NK-92 treated with Interleukin-12 subunit alpha and Interleukin-12 subunit beta, amount 100 ng/mL, for 24 hours (cell line): ENCODE measurements at regions not wholly inside any gene's neighbourhood (a gene's known extent, or its start where the extent isn't known, plus 50 kb on each side); places are given as distances from the start of the nearest gene placed in this dataset.
"Not testable (repeated sequence)": the region's sequence is repeated elsewhere in the genome, so short reads cannot be mapped to it uniquely, and the experiment has no call there.

Experiments used
- DNase-seq: peaks from one replicate; lab custom pipeline; 2025; lab: John Stamatoyannopoulos, UW

DNA sequence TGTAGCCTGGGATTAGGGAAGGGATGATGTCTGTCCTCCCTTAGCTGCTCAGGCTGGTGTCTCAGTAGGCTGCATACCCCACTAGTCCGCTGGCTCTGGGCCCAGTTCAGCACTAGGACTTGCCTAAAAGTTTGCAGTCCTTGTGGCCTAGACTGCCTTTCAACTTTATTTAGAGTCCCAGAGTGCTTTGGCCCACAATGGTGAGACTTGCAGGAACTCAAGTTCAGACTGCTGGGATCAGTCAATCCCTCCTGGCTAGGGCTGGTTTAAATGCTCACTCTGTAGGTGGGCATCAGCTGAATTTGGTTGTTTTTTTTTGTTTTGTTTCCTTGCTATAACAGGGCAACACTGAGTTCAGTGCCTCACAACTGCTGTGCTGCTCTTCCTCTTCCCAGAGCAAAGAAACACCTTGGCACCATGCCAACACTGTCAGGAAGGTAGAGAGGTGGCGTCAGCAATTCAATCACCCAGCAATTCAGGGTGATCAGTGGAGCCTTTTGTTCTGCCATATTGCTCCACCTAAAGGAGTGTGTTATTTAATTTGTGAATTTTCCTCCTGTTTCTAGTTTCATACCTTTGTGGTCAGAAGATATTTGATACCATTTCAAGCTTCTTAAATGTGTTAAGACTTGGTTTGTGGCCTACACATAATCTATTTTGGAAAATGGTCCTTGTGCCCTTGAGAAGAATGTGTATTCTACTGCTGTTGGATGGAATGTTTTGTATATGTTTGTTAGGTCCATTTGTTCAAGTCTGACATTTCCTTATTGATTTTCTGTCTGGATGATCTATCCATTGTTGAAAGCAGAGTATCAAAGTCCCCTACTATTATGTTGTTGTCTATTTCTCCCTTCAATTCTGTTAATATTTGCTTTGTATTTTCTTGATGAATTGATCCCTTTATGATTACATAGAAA, 284.0 kb upstream of the PMFBP1 start:
- no peak for DNase-seq

DNA sequence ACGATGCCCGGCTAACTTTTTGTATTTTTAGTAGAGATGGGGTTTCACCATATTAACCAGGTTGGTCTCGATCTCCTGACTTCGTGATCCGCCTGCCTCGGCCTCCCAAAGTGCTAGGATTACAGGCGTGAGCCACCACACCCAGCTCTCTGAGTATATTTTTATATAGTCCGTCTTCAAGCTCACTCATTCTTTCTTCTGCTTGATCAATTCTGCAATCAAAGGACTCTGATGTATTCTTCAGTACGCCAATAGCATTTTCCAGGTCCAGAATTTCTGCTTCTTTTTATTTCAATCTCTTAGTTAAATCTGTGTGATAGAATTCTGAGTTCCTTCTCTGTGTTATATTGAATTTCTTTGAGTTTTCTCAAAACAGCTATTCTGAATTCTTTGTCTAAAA, 281.9 kb upstream of the PMFBP1 start:
- DNase-seq: not testable (repeated sequence)

DNA sequence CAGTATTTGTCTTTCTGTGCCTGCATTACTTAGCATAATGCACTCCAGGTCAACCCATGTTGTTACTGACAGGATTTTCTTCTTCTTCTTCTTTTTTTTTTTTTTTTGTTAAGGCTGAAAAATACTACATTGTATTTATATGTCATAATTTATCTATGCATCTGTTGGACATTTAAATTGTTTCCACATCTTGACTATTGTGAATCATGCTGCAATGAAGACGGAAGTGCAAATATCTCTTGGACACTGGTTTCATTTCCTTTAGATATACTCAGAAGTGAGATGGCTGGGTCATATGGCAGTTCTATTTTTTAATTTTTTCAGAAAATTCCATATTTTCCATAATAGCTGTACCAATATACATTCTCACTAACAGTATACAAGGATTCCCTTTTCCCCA, 272.7 kb upstream of the PMFBP1 start:
- no peak for DNase-seq

DNA sequence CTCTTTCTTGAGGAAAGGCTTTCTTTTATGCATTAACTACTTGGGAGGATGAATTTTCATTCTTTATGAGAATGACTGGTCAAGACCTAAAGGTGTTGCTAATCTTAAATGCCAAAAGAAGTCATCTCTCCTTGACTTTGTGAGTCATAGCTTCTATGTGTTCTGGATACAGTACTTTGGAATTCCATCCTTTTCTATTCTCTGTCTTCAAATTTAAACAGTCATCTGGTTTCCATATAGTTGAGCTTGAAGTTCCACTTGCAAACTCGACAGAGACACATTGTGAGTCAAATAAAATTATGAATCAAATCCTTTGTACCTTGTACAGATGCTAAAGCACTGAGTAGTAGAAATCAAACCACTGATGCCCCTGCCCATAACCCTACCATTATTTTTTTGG, 271.9 kb upstream of the PMFBP1 start:
- no peak for DNase-seq

DNA sequence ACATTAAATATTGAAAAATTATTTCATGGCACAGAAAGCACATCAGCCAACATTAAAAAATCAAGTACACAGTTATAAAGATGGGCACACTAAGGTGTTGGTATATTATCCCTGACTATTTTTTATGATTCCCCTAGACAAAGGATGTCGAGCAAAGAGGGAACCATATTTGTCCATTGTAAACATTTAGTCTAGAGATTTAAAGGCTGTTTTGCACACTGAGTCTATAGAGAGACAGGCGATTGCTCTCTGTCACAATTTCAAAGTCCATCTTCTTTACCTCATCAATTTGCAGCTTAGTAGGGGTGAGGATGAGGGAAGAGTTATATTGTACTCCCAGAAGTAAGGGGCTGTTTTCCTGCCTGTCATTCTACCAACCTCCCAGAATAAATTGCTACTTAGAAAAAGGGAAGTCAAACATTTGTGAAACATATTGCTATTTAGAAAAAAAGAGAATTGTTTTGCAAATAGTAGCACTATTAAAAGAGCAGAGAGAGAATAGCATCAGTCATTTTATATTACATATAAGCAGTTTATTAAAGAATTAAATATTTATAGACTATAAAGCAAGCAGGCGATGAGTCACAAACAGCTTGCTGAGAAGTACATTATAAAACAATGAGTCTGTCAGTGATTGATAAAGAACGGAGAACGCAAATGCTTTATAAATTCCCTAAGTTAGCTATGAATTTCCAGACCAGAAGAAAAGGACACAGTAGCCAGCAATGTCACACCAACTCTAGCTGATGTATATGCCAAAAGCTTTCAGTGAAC, 270.6 kb upstream of the PMFBP1 start:
- DNase-seq: no peak

DNA sequence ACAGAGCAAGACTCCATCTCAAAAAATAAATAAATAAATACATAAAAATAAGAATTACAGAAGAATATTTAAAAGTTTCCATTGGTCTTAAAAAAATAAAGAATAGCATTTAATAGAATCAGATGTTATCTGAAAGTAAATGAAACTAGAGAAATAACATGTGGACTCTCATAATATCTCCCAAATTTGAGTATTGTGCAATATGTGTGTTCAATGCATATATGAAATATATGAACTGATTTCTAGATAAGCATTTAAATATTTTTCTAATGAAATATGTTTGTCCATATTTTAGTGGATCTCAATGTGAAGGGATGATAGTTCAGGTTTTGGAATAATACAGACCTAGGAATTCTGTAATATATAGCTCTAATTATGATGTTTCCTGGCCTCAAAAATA, 265.9 kb upstream of the PMFBP1 start:
- DNase-seq: no peak

DNA sequence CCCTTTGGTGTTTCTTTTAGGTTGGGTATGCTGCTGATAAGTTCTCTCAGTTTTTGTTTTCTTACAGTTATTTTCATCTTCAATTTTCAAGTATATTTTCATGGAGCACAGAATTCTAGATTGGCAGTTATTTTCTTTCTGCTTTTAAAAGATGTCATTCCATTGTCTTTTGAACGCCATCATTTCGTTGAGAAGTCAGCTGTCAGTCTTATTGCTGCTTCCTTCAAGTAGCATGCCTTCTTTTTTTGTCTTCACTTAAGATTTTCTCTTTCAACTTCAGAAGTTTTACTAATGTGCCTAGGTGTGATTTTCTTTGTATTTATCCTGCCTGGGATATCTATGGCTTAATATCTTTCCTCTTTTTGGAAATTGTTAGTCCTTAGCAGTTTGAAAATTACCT, 262.2 kb upstream of the PMFBP1 start:
- DNase-seq: no peak

DNA sequence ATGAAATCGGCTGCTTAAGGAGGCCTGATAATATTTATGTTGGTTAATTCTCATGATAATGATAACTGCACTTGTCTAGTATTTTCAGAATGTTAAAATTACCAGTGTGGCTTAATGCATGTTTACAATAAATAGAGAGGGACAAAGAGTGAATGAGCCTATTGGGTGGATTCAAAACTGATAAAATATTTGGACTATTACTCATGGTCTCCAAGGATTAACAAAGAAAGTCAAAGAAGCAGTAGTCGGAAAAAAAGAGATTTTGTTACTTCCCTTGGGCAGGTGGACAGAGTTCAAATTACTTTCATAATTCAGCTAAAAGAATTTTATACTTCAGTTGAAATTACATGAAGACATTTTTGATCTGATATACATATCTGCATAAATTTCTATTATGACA, 258.2 kb upstream of the PMFBP1 start:
- DNase-seq: no peak

DNA sequence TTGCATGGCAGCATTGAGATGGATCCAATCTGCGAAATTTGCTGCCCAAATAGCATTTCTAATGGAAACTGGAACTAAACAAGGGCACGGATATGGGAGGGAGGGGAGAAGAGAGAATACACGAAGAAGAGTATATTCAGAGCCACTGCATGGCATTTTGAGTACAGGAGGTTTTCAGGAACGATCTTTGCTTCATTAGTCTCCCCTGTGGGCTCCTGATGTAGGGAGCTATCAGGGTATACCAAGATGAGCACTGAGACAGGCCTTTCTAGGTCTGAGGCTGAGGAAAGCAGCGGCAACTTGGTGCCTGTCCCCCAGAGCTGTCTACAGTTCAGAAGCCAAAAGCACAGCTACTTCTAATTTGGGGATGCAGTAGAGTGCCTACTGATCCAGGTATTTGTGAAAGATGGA, 257.7 kb upstream of the PMFBP1 start:
- DNase-seq: no peak

DNA sequence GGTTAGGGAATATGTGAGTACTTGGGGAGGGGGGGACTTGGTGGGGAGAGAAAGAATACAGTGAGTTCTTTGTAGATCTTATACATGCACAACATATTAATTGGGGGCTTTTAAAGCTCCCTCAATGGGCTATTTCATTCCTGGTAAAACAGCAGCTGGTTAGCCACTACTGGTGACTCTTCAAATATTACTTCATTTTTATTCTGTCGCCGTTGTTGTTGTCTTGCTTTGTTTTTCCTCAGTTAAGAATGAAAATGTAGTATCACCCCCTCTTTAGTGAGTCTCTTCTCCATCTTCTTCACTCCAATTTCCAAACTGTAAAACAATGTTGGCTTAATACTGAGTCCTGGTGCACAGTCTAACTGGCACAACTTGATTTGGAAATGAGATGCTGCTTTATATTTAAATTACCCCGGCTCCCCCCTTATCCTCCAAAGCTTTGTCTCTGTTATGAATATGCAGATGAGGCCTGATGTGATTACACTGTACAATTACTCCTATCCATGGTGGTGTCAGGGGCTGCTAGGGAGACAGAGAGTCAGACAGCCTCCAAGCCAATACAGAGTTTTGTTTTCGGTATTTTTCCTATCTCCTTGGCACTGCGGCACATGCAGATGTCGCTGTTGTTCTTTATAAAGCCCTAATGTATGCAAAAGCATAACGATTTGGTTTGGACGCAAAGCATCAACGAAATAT, 256.9 kb upstream of the PMFBP1 start:
- no peak for DNase-seq

DNA sequence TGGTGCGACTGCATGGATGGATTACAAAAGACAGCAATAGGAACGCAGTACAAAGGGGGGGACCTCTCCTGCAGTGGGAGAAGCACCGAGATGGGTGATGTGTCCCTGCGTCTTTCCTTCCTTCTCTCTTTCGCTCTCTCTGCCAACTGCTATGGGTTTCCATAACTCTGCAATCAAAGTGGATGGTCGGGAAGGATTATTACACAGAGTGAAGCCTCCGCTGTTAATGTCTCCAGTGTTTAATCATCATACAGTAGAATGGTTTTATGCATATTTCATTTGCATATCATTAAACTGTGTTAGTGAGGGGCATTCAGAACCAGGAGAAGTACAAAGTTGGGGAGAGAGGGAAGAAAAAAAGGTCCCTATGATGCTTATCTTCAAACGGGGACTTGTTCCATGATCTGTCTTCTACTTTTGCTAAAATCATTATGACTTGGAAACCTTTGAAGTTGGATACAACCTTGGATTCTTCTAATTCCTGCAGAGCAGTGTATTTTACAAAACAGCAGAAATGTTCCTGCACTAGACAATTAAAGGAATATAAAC, 255.9 kb upstream of the PMFBP1 start:
- DNase-seq: no peak

DNA sequence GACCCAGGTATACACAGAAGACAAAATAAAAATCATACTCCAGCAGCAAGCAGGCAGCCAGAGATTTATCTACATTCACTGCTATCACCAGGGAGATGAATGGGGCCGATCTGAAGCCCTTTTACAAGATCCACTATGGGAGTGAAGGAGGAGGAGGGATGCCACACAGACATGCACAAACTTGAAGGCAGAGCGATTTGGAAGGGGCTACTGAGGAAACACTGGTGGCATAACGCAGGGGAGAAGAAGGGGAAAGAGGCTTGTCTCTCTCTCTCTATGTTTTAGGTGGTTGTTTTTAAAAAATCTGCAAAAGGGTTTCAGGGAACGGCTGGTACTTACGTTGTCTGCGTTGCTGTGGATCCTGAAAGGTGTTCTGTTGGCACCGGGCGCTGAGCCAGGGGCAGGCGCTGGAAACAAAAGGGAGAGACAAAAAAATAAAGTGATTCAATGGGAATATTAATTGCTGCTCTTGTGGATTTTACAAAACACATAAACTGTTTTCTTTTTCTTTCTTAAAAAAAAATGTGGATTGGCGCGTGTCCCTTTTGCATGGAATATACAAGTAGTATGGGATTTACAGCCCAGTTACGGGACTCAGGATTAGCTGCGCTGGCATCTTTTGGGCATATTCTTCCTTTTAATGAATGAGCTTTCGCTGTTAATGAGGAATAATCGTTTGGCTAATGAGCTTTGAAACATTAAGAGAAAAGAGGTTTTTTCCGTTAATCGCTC, 255.3 kb upstream of the PMFBP1 start:
- DNase-seq: no peak

DNA sequence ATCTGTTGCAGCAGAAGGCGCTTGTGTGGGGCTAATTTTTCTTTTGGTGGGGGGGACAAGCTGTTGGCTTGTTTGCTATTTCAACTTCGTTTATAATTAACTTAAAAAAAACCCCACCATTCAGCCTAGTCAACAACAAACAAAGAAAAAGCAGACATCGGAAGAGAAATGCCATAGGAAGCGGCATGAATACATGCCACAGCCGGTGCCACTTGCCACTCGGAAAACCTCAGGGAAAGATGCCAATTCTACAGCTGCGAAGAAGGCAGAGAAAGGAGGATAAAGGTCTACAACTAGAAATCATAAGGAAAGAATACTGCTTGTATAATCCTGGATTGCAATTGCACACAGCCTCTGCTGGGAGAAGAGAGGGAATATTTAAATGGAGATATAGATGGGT, 254.4 kb upstream of the PMFBP1 start:
- DNase-seq: no peak

DNA sequence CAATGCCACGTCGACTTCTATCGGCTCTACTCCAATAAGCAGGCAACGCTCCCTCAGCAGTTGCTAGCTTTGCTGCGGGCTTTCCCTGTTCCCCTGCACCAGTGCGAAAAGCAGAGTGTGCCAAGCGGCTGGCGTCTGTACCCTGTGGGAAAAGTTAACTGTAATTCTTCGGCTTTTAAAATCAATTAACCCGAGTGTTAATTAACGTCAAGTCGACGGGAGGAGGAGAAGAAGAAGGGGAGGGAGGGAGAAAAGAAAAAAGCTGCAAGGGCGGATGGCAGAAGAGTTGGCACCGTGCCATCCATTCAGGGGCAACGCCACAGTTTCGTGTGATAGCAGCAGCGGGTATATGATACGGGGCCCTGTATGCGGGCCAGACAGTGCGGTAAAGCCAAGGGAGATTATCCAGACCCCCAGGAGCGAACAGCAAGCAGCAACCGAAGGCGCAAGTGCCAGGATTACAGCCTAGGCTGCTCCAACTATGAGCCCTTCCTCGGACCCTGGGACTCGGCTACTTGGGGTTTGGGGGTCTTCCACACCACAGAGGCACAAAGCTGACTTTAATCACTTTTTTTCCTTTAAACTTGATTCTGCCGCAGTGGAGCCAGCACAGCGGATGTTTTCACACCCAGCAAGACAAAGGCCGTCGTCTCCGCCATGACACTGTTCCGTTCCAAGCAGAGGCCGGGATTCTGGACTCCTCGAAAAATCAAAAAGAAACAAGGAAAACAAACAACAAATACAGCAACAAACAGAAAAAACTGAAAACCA, 253.8 kb upstream of the PMFBP1 start:
- DNase-seq: no peak

DNA sequence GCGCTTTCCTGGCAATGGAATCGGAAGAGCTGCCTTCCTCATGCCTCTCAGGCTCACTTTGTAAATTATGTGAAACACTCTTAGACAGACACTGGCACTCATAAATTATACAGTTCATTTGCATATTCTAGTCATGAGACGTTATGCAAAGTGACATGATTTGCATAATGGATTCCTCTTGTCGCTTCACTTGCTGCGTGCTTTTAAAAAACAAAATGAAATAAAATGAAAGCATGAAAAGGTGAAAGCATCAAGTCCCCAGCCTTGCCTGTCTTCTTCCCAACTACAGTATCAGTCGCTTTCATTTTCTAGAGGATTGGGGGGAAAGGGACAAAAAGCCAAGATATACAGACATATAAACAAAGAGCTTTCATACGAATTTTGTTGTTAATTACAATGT, 252.8 kb upstream of the PMFBP1 start:
- no peak for DNase-seq

DNA sequence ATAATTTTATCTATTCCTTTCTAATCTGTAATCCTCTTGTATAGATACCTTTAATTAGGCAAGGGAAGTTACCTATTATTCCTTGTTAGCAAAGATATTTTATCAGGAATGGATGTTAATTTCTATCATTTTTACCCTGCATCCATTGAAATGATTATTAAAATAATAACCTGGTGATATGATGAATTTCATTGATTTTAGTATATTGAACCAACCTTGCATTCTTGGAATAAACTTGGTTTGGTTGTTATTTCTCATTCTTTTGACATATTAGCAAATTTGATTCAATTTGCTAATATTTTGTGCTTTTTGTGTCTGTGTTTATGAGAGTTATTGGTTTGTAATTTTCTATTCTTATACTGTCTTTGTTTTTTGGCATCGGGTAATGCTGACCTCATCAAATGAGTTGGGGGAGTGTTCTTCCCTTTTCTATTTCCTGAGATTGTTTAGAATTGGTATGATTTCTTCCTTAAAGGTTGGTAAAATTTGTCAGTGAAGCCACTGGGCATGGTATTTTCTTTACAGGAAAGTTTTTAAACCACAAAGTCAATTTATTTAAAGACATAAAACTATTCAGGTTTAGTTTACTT, 250.4 kb upstream of the PMFBP1 start:
- no peak for DNase-seq

DNA sequence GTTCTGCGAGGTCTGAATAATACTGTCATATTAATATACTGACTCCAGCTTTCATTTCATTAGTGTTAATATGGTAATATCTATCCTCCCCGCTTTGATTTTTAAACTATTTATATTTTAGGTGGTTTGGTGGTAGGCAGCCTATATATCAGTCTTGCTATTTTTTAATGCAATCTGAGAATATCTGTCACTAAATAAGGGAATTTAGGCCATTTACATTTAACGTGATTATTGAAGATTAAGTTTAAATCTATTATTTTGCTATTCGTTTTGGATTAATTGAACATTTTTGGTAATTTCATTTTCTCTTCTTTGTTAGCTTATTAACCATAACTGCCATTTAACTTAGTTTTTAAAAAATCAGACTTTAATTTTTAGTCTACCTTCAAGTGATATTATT, 247.7 kb upstream of the PMFBP1 start:
- DNase-seq: no peak

DNA sequence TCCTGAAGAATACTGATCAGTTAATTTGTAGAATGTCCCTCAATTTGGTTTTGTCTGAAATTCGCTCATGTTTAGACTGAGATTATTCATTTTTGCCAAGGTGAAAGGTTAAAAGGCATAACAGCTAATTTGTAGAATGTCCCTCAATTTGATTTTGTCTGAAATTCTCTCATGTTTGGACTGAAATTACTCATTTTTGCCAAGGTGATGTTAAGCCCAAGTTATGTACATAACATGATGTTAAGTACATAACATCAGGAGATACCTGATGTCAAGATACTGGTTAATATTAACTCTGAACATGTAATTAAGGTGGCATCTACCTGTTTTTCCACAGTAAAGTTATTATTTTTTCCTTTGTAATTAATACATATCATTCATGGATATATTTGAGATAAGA, 243.4 kb upstream of the PMFBP1 start:
- no peak for DNase-seq

DNA sequence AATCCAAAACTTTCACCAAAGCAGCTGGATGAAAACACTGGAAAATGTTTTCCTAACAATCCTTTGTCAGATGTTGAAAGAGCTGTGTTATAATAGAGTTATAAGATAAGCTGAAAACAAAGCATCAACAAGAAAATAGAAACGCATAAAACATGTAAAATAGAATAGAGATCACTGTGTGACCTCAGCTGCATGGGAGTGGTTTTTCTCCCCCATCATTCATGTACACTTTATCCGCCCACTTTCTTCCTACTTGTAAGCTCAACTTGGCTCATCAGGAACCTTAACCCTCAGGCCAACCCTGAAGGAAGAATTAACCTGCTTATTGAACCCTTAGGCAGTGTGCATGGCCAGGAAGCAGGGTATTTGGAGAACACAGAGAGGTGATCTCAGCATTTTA, 238.5 kb upstream of the PMFBP1 start:
- DNase-seq: no peak

DNA sequence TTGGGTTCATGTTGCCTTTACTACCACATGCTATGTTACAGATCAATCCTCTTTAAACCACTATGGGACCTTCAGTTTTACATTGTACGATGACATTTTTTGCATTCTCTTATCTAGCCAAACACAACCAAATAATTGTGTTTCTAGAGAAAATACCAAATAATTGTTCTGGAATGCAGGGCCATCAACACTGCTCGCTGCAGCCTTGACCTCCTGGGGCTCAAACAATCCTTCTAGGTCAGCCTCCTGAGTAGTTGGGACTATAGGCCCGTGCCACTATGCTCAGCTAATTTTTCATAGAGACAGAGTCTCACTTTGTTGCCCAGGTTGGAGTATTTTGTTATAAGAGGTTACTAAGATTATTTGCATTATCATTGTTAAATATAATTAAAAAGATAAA, 237.5 kb upstream of the PMFBP1 start:
- no peak for DNase-seq

DNA sequence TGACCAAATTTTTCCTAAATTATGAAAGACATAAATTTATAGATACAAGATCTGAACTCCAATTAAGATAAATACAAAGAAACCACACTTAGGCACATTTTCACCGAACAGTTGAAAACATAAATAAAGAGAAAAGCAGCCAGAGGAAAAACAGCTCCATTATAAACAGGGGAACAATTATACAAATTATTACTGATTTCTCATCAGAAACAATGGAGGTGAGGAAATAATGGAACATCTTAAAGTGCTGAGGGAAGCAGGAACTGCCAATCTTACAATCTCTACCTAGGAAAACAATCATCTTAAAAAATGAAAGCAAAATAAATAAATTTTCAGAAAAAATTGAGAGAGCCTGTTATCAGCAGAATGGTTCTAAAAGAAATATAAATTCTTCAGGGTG, 234.4 kb upstream of the PMFBP1 start:
- DNase-seq: no peak
